HS-5 (cell line): ENCODE measurements at regions not wholly inside any gene's neighbourhood (a gene's known extent, or its start where the extent isn't known, plus 50 kb on each side); places are given as distances from the start of the nearest gene placed in this dataset.
"Not testable (repeated sequence)": the region's sequence is repeated elsewhere in the genome, so short reads cannot be mapped to it uniquely, and the experiment has no call there.

Experiments used
- DNase-seq: peaks from one replicate; pipeline ENCODE4 v3.0.0-alpha.2; 2012; ENCODE audit warnings: low read depth

- DNase-seq, result no peak
Observed at GRCh38 chr9:31104249-31104648, 1280.2 kb upstream of the ACO1 start.

DNA sequence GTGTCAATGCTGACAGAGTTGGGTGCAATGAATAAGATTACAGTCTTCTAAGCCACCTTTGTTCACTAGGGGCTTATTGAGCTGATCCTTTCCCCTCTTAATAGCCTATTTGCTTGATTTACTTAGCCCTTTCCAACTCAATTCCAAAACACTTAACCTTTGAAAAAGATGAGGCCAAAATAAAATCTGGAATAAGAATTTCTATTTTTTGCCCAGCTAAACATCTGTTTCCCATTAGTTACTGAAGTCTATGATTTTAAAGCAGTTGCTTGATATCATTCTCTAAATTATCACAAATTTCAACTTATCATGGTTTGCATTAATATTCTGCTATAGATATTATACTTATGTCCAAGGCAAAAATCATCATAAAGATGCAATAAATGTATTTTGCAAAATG lies 1272.0 kb upstream of the ACO1 start:
- DNase-seq, result no peak

- no peak for DNase-seq
Observed at GRCh38 chr9:31114346-31114745, 1270.1 kb upstream of the ACO1 start.

DNA sequence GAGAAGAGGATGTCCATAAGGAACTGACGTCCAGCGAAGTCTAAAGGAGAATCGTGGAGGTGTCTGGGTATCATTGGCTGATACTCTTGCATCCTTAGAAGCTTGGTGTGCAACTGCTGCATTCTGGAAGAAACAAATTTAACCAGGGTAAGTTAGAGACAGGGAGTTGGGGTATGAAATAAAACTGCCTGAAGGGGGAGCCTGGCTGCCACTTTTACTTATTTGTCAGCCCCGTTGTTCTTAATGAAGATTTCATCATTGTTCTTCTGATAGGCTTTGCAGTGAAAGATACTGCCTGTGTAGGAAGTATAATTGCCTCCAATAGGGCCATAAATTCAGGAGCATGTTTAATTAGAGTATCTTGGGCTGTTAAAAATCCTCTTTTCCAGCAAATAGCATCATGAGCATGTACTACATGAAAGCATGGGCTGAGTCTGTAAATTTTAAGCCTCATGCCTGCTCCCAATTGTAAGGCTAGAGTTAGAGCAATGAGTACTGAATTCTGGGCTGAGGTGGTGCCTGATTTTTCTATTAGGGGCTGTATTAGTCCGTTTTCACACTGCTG lies 1264.5 kb upstream of the ACO1 start:
- DNase-seq, result peak; percentile 26

DNA sequence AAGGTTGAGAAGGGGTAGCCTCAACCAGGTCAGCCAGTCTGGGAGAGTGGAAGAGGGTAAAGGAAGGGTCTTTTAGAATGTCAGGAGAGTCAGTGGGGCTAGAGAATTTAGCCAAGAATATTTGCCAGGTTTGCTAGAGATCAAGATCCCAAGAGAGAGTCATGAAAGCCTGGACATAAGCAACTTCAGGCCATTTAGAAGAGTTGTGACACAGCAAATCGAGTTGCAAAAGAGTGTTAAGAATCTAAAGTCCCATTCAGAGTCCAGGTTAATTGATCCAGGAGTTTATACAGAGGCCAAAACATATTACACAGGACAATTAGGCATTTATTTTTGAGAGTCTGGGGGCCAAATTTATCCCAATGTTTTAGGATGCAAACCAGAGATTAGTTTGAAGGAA lies 1260.1 kb upstream of the ACO1 start:
- DNase-seq, result no peak

- no peak for DNase-seq
Observed at GRCh38 chr9:31135567-31135966, 1248.9 kb upstream of the ACO1 start.

GRCh38 chr9:31136524-31136923 lies 1247.9 kb upstream of the ACO1 start:
- no peak for DNase-seq

DNA sequence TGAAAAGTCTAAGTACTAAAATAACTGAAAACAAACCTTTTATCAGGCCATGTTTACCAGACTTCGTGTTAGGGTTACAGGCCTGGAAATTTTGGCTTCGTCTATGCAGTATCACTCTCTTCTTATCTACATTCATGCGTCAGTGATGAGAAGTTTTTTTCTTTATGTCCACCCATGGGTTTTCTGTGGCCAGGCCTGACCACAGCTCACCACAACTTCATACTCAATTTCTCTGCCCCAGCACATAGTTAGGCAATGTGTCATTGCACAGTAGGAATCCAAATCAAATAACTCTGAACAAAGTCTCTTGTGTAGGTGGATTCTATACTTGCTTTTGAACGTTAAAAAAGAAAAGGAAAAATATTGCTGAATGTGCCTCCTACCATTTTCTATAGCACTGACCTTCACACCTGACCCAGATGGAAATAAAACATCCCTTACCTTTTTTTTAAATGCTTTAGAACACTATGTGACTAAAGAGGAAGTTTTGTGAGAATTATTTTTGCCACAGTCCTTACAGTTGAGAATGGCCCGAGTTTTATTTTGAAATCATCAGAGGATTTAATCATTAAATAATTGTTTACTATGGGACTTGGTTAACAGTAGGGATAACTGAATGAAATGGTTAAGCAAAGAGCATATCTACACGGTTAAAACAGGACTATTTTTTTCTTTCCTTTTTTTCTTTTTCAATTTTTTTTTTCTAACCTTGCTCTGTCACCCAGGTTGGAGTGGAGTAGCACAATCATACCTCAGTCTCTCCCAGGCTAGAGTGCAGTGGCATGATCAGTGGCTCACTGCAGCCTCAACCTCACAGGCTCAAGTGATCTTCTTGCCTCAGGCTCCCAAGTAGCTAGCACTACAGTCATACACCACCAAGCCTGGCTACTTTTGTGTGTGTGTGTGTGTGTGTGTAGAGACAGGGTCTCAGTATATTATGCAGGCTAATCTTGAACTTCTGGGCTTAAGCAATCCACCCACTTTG lies 1247.0 kb upstream of the ACO1 start:
- peak; percentile 91 for DNase-seq

DNA sequence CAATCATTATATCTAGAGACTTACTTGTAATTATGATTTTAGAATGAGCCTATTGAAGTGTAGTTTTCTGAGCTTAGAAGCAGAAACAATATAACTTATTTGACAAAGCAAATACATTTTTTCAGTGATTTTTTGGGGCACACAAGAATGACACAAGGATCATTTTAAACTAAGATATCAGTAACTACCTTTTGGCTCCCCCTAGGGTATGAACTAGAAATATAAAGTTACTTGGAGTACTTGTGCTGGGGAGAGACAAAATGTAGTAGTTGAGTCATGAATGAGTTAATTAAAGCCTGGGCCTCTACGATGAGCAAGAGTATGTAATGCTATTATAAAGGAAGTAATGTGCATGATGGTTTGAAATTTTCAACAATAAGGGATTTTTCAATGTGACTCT lies 1244.1 kb upstream of the ACO1 start:
- peak; percentile 35 for DNase-seq

DNA sequence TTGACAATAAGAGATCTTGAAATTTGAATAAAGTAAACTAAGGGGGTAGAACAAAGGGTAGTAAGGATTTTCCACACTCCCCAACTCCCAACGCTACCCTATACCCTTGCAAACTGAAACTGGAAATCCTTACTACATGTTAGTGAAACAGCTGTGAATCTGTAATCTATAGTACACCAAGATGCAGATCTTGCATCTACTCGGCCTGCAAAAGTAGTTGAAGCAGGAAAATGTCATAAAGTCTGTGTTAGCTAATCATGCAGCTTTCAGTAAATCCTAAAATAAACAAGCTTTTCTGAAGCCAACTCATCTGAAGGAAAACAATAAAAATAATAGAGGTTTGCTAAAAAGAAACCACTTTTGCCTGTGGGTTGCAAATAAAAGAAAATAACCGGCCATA lies 1242.0 kb upstream of the ACO1 start:
- DNase-seq, result no peak

DNA sequence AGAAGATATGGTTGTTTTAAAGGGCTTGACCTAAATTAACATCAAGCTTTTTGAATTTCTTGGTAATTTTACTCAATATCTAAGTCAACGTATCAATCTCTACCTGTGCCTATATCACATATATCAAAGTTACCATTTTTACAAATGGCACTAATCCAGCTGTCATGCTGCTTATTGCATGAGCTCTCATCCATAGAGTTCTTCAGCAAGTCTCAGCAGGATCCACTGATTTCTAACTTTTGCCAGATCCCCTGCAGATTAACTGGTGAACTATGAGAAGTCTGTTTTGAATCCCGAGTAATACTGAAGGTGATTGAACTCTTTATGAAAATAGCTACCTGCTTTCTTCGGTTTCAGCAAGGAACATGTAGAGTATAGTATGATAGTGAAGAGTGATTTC lies 1239.8 kb upstream of the ACO1 start:
- DNase-seq, result no peak

GRCh38 chr9:31146485-31147166 lies 1237.8 kb upstream of the ACO1 start:
- DNase-seq, result no peak

GRCh38 chr9:31153250-31153840 lies 1231.1 kb upstream of the ACO1 start:
- DNase-seq, result no peak

DNA sequence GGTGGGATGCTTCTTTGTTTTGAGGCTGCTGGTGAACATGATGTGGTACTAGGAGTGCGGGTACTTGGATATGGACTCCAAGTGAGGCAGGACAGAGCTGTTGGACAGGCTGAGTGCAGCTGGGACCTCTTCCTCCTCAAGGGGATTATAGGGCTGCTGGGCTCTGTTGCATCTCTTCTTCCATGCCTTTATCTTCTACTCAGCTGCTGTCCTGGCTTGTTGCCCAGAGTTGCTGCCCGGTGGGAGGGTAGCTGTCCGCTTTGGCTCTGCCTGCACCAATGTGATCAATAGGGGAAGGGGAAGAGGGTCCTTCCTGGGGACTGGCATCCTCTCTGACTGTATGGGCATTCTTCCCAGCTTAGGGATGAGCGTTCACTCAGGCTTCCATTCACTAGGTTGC lies 1217.9 kb upstream of the ACO1 start:
- DNase-seq, result no peak

DNA sequence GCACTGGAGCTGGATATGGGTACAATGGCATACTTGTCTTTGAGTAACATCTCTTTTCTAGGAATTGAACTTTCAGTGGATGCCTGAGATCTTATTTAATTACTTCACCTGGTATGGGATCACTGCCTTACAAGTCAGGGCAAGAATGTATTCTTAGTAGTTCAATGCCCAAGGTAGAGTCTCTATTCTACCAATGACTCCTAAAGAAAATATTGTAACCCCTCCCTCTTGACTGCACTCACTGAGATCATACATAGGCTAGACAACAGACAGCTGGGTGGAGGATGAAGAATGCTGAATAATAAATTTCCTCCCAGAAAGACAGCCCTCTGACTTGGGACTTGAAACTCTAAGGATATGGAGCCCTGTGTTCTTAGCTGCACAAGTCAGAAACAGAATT lies 1216.3 kb upstream of the ACO1 start:
- no peak for DNase-seq

DNA sequence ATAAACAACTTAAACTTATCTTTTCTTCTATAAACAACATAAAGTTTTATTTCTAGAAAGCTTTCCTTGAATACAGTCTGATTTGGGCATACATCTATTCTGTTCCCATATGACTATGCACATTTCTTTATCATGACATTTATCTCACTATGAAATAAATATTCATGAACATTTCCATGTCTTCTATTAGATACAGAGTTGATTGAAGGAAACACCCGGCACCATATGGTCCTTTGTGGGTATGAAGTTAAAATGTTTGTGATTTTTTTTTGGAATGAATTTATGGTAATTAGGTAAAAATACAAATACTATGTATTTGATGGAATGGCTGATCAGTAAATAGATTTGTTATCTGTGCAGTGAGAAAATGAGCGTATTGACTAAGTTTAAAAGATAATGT lies 1209.8 kb upstream of the ACO1 start:
- no peak for DNase-seq

GRCh38 chr9:31183866-31184265 lies 1200.6 kb upstream of the ACO1 start:
- DNase-seq, result no peak

- DNase-seq, result peak; percentile 97
Observed at GRCh38 chr9:31185831-31186230, 1198.6 kb upstream of the ACO1 start.

GRCh38 chr9:31188496-31188895 lies 1195.9 kb upstream of the ACO1 start:
- DNase-seq, result no peak

DNA sequence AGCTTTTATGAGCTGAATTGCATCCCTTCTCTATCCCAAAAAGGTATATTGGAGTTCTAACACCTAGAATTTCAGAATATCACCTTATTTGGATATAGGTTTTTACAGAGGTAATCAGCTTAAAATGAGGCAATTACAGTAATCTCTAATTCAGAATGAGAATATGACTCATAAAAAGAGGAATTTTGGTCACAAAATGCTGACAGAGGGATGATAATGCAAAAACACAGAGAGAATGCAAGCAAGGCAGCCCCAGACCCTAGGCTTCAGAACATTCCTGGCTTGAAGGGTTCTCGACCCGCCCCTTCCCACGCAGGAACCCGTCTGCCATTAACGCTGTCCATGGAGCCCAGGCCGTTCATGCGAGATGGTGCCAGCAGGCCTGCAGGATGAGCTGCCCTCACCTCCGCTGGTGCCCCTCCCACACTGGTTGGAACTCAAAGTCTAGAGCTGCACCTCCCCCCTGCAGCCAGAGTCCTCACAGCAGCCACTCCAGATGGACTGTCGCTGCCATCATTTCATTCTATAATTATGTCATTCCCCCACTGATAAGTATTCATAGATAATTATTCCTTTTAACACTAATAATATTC lies 1173.4 kb upstream of the ACO1 start:
- DNase-seq, result no peak

- DNase-seq, result not testable (repeated sequence)
Observed at GRCh38 chr9:31229976-31230375, 1154.5 kb upstream of the ACO1 start.

GRCh38 chr9:31232485-31232884 lies 1152.0 kb upstream of the ACO1 start:
- DNase-seq, result no peak
